ENCODE measurements at regions not wholly inside any gene's neighbourhood (a gene's known extent, or its start where the extent isn't known, plus 50 kb on each side); places are given as distances from the start of the nearest gene placed in this dataset.
"Not testable (repeated sequence)": the region's sequence is repeated elsewhere in the genome, so short reads cannot be mapped to it uniquely, and the experiment has no call there.

GRCh38 chr5:36482812-36483211 lies 123.6 kb upstream of the SLC1A3 start:
- H3K9me3 Mint-ChIP-seq (ENCODE audit: low read depth): no peaks in the 10 kb centered on the region
- no peak for DNase-seq

GRCh38 chr5:36489505-36489904 lies 116.9 kb upstream of the SLC1A3 start:
- Mint-ChIP-seq H3K4me3 (no peak overlapping the region), H3K9me3 (ENCODE audit: low read depth) (no peaks in the 10 kb centered on the region), H3K27ac (no peak overlapping the region), H3K27me3 (no peaks in the 10 kb centered on the region), H3K4me1 (no peaks in the 10 kb centered on the region), H3K36me3 (no peaks in the 10 kb centered on the region)
- ATAC-seq: no peak
- CTCF ChIA-PET: no interaction called here
- no peak for DNase-seq

More at GRCh38 chr5:36482812-36483211, 123.6 kb upstream of the SLC1A3 start:
- H3K36me3 Mint-ChIP-seq: no peaks in the 10 kb centered on the region
- no peak for ATAC-seq
- H3K4me3 Mint-ChIP-seq: no peak overlapping the region
- no peak overlapping the region for H3K27ac Mint-ChIP-seq
- H3K27me3 Mint-ChIP-seq: peaks cover 2% of the 10 kb centered on the region
- CTCF ChIA-PET: no interaction called here
- H3K4me1 Mint-ChIP-seq: no peaks in the 10 kb centered on the region

DNA sequence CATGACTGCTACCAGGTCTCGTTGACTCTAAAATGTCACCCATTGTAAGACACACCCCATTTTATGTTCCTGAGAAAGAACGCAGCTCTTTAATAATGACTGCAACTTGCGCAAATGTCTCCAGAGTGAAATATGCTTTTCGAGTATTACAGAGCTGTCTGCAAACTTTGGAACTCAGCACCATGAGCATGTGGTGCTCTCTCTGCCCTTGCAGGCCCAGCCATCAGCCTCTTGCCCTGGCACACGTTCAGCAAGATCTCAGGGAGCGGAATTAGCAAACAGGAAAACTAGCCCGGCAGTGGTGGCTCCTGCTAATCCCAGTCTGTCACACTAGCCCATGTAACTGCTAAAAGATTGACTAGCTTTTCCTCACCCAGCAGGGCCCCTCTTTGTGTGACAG lies 114.5 kb upstream of the SLC1A3 start:
- Mint-ChIP-seq H3K4me3 (no peak overlapping the region), H3K36me3 (no peaks in the 10 kb centered on the region), H3K27ac (no peak overlapping the region), H3K9me3 (ENCODE audit: low read depth) (no peaks in the 10 kb centered on the region), H3K4me1 (no peaks in the 10 kb centered on the region), H3K27me3 (no peaks in the 10 kb centered on the region)
- ATAC-seq (no peak), DNase-seq (no peak)
- CTCF ChIA-PET: interaction anchor here (0.7 kb wide), 1 partner anchor 155 kb away, joined by 3 read pairs; no protein-coding TSS in a partner anchor

GRCh38 chr5:36492984-36493654 lies 113.3 kb upstream of the SLC1A3 start:
- H3K36me3 Mint-ChIP-seq: no peaks in the 10 kb centered on the region
- no peak overlapping the region for H3K4me3 Mint-ChIP-seq
- no peaks in the 10 kb centered on the region for H3K9me3 Mint-ChIP-seq (ENCODE audit: low read depth)
- peaks cover 3% of the 10 kb centered on the region for H3K27me3 Mint-ChIP-seq
- DNase-seq (no peak), ATAC-seq (no peak)
- H3K4me1 Mint-ChIP-seq: no peaks in the 10 kb centered on the region
- H3K27ac Mint-ChIP-seq: no peak overlapping the region
- CTCF ChIA-PET: interaction anchor here (1.4 kb wide), 1 partner anchor 12 kb away, joined by 3 read pairs; no protein-coding TSS in a partner anchor

DNA sequence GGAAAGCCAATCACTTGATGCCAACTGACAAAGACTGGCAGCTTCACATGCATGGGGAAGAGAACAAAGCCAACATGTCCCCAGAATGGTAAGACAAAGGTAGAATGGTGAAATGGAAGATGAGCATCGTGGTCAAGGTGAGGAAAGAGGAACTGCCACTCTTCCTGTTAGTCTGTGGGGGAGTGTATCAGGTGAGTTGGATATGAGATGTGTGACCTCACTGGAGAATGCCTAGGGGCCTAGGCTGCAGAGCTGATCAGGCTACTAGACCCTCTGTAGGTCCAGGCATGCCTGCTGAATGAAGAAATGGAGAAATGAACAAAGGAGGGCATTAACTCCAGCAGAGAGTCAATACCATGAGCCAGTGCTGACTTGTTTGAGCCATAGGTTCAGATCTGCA lies 112.4 kb upstream of the SLC1A3 start:
- CTCF ChIA-PET: interaction anchor here (1.4 kb wide), 1 partner anchor 11 kb away, joined by 3 read pairs; no protein-coding TSS in a partner anchor
- Mint-ChIP-seq H3K4me3 (no peak overlapping the region), H3K36me3 (no peaks in the 10 kb centered on the region), H3K27ac (no peak overlapping the region), H3K9me3 (ENCODE audit: low read depth) (no peaks in the 10 kb centered on the region), H3K27me3 (peaks cover 3% of the 10 kb centered on the region), H3K4me1 (no peaks in the 10 kb centered on the region)
- DNase-seq: no peak
- ATAC-seq: no peak

- ATAC-seq: no peak
- no peak overlapping the region for H3K27ac Mint-ChIP-seq
- no peak overlapping the region for H3K4me3 Mint-ChIP-seq
- H3K27me3 Mint-ChIP-seq: peaks cover 6% of the 10 kb centered on the region
- no peaks in the 10 kb centered on the region for H3K36me3 Mint-ChIP-seq
- no peaks in the 10 kb centered on the region for H3K4me1 Mint-ChIP-seq
- no peak for DNase-seq
- no peaks in the 10 kb centered on the region for H3K9me3 Mint-ChIP-seq (ENCODE audit: low read depth)
- CTCF ChIA-PET: interaction anchor here (1.0 kb wide), 1 partner anchor 11 kb away, joined by 3 read pairs; no protein-coding TSS in a partner anchor
These were observed 111.4 kb upstream of the SLC1A3 start for GRCh38 chr5:36494841-36495601.

- no peaks in the 10 kb centered on the region for H3K9me3 Mint-ChIP-seq (ENCODE audit: low read depth)
- no peak overlapping the region for H3K27ac Mint-ChIP-seq
- H3K36me3 Mint-ChIP-seq: no peaks in the 10 kb centered on the region
- H3K4me3 Mint-ChIP-seq: no peak overlapping the region
- peaks cover 6% of the 10 kb centered on the region for H3K27me3 Mint-ChIP-seq
- ATAC-seq: no peak
- DNase-seq: no peak
- CTCF ChIA-PET: interaction anchor here (1.0 kb wide), 1 partner anchor 10 kb away, joined by 3 read pairs; no protein-coding TSS in a partner anchor
- no peaks in the 10 kb centered on the region for H3K4me1 Mint-ChIP-seq
These were observed 110.8 kb upstream of the SLC1A3 start for GRCh38 chr5:36495611-36496010.

DNA sequence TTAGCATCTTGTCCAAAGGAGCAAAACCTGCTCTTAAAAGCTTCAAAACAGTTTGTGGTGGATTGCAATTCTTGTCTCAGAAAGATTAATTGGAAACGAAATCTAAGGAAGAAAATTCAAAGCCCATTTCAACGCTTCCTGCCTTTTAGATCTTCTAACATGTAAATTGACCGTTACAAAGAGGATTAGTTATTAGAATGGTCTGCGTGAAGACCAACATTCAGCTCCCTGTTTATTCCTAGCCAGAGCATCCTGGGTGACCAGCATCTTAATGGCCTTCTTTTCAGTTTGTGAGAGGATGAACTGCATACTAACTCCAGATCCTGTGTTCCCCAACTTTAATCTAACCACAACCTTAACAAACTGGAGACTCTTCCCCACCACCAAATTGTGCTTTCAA lies 109.9 kb upstream of the SLC1A3 start:
- Mint-ChIP-seq H3K36me3 (no peaks in the 10 kb centered on the region), H3K4me3 (no peak overlapping the region), H3K27me3 (peaks cover 6% of the 10 kb centered on the region), H3K27ac (no peak overlapping the region), H3K4me1 (no peaks in the 10 kb centered on the region), H3K9me3 (ENCODE audit: low read depth) (no peaks in the 10 kb centered on the region)
- CTCF ChIA-PET: no interaction called here
- no peak for ATAC-seq
- no peak for DNase-seq

- Mint-ChIP-seq H3K36me3 (no peaks in the 10 kb centered on the region), H3K4me3 (no peak overlapping the region), H3K9me3 (ENCODE audit: low read depth) (no peaks in the 10 kb centered on the region), H3K27me3 (peaks cover 6% of the 10 kb centered on the region), H3K4me1 (no peaks in the 10 kb centered on the region), H3K27ac (no peak overlapping the region)
- DNase-seq (no peak), ATAC-seq (no peak)
- CTCF ChIA-PET: no interaction called here
These were observed 103.8 kb upstream of the SLC1A3 start for GRCh38 chr5:36502608-36503007.

- no peak overlapping the region for H3K4me3 Mint-ChIP-seq
- no peaks in the 10 kb centered on the region for H3K9me3 Mint-ChIP-seq (ENCODE audit: low read depth)
- peaks cover 14% of the 10 kb centered on the region for H3K27me3 Mint-ChIP-seq
- no peaks in the 10 kb centered on the region for H3K4me1 Mint-ChIP-seq
- no peak overlapping the region for H3K27ac Mint-ChIP-seq
- ATAC-seq: no peak
- no peaks in the 10 kb centered on the region for H3K36me3 Mint-ChIP-seq
- DNase-seq: no peak
- CTCF ChIA-PET: interaction anchor here (0.6 to 1.5 kb wide), 6 partner anchors 11 to 413 kb away, joined by 3 to 12 read pairs (median 4); partner anchors contain the start of gene NADK2
These were observed 101.4 kb upstream of the SLC1A3 start for GRCh38 chr5:36505021-36505420.

DNA sequence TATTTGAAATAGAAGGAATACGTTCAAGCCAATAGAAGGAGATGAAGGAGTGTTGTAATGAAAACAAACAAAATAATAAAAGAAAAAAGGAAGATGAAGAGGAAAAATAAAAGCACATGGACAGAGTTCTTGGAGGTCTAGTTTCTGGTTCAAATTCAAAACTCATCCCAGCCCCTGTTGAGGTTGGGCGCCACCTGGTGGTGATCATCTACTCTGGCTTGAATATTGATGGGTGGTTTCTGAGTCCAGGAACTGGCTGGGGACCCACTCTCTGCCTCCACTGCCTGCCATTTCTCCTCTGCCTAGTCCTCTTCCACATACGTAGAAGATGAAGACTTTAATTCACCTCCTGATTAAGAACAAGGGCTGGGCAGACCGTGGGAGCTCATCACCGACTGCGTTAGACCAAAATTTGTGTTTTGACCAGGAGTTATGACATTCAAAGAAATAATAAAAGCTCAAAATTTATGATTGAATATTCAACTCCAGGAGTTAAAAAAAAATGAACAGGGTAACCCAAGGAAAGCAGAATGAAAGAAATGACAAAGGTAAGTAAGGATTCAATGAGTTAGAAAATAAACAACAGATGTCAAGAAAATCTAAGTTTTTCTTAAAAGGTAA lies 99.0 kb upstream of the SLC1A3 start:
- no peak overlapping the region for H3K4me3 Mint-ChIP-seq
- no peaks in the 10 kb centered on the region for H3K4me1 Mint-ChIP-seq
- no peaks in the 10 kb centered on the region for H3K36me3 Mint-ChIP-seq
- no peak overlapping the region for H3K27ac Mint-ChIP-seq
- DNase-seq (peak; percentile 75), ATAC-seq (no peak)
- CTCF ChIA-PET: interaction anchor here (1.2 to 2.7 kb wide), 5 partner anchors 90 to 428 kb away, joined by 3 to 14 read pairs (median 4); no protein-coding TSS in a partner anchor
- no peaks in the 10 kb centered on the region for H3K9me3 Mint-ChIP-seq (ENCODE audit: low read depth)
- H3K27me3 Mint-ChIP-seq: peaks cover 30% of the 10 kb centered on the region

GRCh38 chr5:36508331-36508730 lies 98.1 kb upstream of the SLC1A3 start:
- not testable (repeated sequence) for ATAC-seq; H3K4me1 Mint-ChIP-seq; H3K36me3 Mint-ChIP-seq; H3K9me3 Mint-ChIP-seq (ENCODE audit: low read depth); H3K4me3 Mint-ChIP-seq; H3K27ac Mint-ChIP-seq; DNase-seq
- H3K27me3 Mint-ChIP-seq: peaks cover 30% of the 10 kb centered on the region
- CTCF ChIA-PET: interaction anchor here (1.0 to 2.7 kb wide), 4 partner anchors 93 to 429 kb away, joined by 3 to 8 read pairs (median 4); no protein-coding TSS in a partner anchor

DNA sequence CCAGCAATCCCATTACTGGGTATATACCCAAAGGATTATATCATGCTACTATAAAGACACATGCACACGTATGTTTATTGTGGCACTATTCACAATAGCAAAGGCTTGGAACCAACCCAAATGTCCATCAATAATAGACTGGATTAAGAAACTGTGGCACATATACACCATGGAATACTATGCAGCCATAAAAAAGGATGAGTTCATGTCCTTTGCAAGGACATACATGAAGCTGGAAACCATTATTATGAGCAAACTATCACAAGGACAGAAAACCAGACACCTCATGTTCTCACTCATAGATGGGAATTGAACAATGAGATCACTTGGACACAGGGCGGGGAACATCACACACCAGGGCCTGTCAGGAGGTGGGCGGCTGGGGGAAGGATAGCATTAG lies 92.8 kb upstream of the SLC1A3 start:
- not testable (repeated sequence) for H3K36me3 Mint-ChIP-seq, H3K4me3 Mint-ChIP-seq

More for the DNA sequence above, 92.8 kb upstream of the SLC1A3 start:
- H3K27me3 Mint-ChIP-seq: peaks cover 27% of the 10 kb centered on the region
- H3K4me1 Mint-ChIP-seq; H3K27ac Mint-ChIP-seq; H3K9me3 Mint-ChIP-seq (ENCODE audit: low read depth); DNase-seq; CTCF ChIA-PET; ATAC-seq: not testable (repeated sequence)
